Lung (tissue), 11 donors: ENCODE measurements at regions not wholly inside any gene's neighbourhood (a gene's known extent, or its start where the extent isn't known, plus 50 kb on each side); places are given as distances from the start of the nearest gene placed in this dataset.
A peak's percentile ranks its signal among the peaks of the same experiment; 100 is the strongest.

Source experiments
- ATAC-seq: fragments of 200-7000 bp; cut with Tn5 transposase; one replicate; pipeline ENCODE4 v1.9.1; 2020; ENCODE audit warnings: moderate number of reproducible peaks; ENCODE audit not compliant: insufficient read depth, low FRiP score
- DNase-seq, 3 donors: peaks; one replicate each; pipeline ENCODE4 v3.0.0-alpha.2; 2013 to 2017
- H3K27ac ChIP-seq, 2 donors: one replicate each; pipeline ENCODE4 v1.5.1; 2013; ENCODE audit warnings: mild to moderate bottlenecking in 2 of 2, moderate library complexity in 2 of 2, control low read depth in 1 of 2, inconsistent platforms in 1 of 2, low read depth in 1 of 2, low read length in 1 of 2
- H3K27me3 ChIP-seq, 3 donors: one replicate each; pipeline ENCODE4 v1.5.1; 2013; ENCODE audit warnings: low read length in 2 of 3; ENCODE audit not compliant: control insufficient read depth in 3 of 3, insufficient read depth in 3 of 3
- H3K36me3 ChIP-seq, 4 donors: one replicate each; pipeline ENCODE4 v1.5.1; 2013; ENCODE audit warnings: low read length in 4 of 4, mild to moderate bottlenecking in 1 of 4, moderate library complexity in 1 of 4; ENCODE audit not compliant: control insufficient read depth in 4 of 4, insufficient read depth in 4 of 4
- H3K4me1 ChIP-seq, 5 donors: one replicate each; pipeline ENCODE4 v1.5.1; 2013; ENCODE audit warnings: low read length in 5 of 5, mild to moderate bottlenecking in 2 of 5, moderate library complexity in 1 of 5; ENCODE audit not compliant: control insufficient read depth in 5 of 5, insufficient read depth in 5 of 5
- H3K4me3 ChIP-seq: one replicate; pipeline ENCODE4 v1.5.1; 2013; ENCODE audit warnings: mild to moderate bottlenecking, control low read depth, moderate library complexity
- H3K9ac ChIP-seq, 2 donors: one replicate each; pipeline ENCODE4 v1.5.1; 2013; ENCODE audit warnings: low read length in 2 of 2, control low read depth in 1 of 2; ENCODE audit not compliant: insufficient read depth in 1 of 2
- H3K9me3 ChIP-seq, 4 donors: one replicate each; pipeline ENCODE4 v1.5.1; 2013; ENCODE audit warnings: low read length in 3 of 4, mild to moderate bottlenecking in 1 of 4, moderate library complexity in 1 of 4; ENCODE audit not compliant: control insufficient read depth in 4 of 4, insufficient read depth in 3 of 4
- WGBS, 2 donors: extraction: QIAGEN DNeasy Blood & Tissue Kit; methylation state at CpG; one replicate each; pipeline ENCODE4 v1.1.7; 2013; 5-methylcytosine and 5-hydroxymethylcytosine counted together
- TF ChIP-seq, protein P1 (sequence below): IDR thresholded peaks from 2 replicates; pipeline ENCODE4 v1.5.1; 2012; ENCODE audit warnings: mild to moderate bottlenecking; ENCODE audit errors: control extremely low read depth, extremely low read depth
- donor health status: control.
- donor health status: control.
- donor health status: Bipolar disorder and iron deficiency.
- donor health status: healthy.
- donor health status: DM: yes; HTN: yes; CAD: no.

DNA sequence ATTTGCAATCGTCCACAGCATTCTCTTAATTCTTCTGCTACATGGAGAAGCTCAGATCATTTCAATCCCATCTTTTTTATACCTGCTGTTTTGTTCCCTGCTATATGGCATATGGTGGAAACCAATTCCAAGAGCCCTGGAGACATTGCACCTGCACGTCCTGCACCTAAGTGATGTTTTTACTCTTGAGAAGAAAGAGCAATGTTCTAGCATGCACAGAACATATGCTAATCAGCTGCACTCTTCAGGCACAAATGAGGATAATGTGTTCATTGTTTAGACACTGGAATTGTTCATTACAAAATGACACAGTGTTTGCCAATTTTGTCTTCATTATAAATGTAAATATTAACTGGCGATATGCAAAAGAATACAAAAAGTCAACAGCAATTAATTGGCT is 935.8 kb downstream of the TLE4 start:
- TF ChIP-seq, protein P1, sequence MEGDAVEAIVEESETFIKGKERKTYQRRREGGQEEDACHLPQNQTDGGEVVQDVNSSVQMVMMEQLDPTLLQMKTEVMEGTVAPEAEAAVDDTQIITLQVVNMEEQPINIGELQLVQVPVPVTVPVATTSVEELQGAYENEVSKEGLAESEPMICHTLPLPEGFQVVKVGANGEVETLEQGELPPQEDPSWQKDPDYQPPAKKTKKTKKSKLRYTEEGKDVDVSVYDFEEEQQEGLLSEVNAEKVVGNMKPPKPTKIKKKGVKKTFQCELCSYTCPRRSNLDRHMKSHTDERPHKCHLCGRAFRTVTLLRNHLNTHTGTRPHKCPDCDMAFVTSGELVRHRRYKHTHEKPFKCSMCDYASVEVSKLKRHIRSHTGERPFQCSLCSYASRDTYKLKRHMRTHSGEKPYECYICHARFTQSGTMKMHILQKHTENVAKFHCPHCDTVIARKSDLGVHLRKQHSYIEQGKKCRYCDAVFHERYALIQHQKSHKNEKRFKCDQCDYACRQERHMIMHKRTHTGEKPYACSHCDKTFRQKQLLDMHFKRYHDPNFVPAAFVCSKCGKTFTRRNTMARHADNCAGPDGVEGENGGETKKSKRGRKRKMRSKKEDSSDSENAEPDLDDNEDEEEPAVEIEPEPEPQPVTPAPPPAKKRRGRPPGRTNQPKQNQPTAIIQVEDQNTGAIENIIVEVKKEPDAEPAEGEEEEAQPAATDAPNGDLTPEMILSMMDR, result no peak
- Histone ChIP-seq H3K36me3 (no peaks in the 10 kb centered on the region), H3K4me1 (peaks cover 0 to 30% (median 5%) of the 10 kb centered on the region in 5 donors), H3K9ac (no peak overlapping the region), H3K27ac (no peak overlapping the region), H3K9me3 (no peaks in the 10 kb centered on the region), H3K4me3 (no peak overlapping the region), H3K27me3 (no peaks in the 10 kb centered on the region)
- DNase-seq, result no peak
- WGBS, 2 donors, result 75 to 86% methylated on average over 3 of the region's 3 CpGs
- no peak for ATAC-seq

DNA sequence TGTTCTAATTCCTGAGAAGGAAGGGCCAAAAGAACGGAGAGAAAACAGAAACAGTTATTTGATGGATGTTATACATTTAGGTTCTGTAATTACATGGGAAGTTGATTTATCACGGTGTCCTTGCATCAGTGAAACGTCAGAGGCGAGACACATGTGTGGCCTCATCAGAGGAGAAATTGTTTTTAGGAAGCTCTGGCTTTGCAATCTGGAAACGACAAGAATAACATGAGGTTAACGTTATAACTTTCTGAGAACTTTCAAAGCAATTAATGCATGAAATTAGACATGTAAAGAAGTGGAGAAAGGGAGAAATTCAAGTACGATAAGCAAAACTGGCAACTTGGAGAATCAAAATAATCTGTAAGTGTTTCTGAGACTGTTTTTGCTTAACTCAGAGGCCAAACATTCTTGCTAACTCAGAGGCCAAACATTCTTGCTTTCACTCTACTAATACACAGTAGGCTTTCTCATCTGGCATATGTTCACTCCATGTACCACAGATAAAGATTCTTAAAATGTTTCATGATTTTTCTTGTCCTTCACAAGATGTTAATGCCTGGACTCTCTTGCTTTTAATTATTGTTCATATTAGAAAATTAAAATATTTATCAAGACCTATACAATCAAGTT is 933.0 kb downstream of the TLE4 start:
- Histone ChIP-seq H3K9me3 (no peaks in the 10 kb centered on the region), H3K27me3 (no peaks in the 10 kb centered on the region), H3K4me1 (peaks cover 0 to 36% (median 5%) of the 10 kb centered on the region in 5 donors), H3K4me3 (no peak overlapping the region), H3K27ac (no peak overlapping the region), H3K36me3 (no peaks in the 10 kb centered on the region), H3K9ac (no peak overlapping the region)
- peak in 2 of 3 donors; percentile 53 to 59 for DNase-seq
- 61 to 63% methylated on average over 7 of the region's 7 CpGs for WGBS, 2 donors
- TF ChIP-seq, protein P1, result no peak
- no peak for ATAC-seq

DNA sequence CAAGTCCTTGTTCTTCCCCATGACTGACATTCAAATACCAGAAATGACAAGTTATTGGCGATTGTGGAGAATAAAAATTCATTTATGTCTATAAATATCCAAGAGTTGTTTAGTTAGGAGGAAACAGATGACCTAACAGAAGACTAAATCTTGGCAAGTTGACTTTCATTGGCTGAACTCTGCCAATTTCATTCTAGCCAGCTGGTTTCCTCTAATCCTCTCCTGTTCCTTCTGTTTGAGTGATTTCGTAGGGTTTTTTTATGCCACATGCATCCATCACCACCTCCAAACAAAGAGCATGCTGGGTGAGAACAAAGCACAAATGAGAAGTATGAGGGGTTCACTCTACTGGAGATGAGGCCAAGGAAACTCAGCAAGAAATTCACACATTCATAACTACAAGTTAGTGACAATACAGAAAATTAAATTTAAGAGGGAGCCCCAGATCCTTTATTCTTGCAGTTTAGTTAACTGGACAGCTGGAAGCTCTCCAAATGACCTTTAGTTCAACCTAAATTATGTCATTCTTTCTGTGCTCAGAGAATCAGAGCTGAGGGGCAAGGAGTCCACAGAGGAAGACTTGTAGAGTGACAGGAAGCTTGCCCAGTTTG is 932.0 kb downstream of the TLE4 start:
- H3K27me3 ChIP-seq, result no peaks in the 10 kb centered on the region
- H3K4me1 ChIP-seq, result peaks cover 0 to 36% (median 5%) of the 10 kb centered on the region in 5 donors
- H3K9me3 ChIP-seq, result no peaks in the 10 kb centered on the region
- TF ChIP-seq, protein P1, result no peak
- no peaks in the 10 kb centered on the region for H3K36me3 ChIP-seq
- DNase-seq (peak; percentile 61 to 94 (median 94)), ATAC-seq (no peak)
- H3K4me3 ChIP-seq, result no peak overlapping the region
- 39 to 51% methylated on average over 2 of the region's 2 CpGs for WGBS, 2 donors
- no peak overlapping the region for H3K27ac ChIP-seq
- H3K9ac ChIP-seq, result no peak overlapping the region
